Retina (tissue), 1 donor: ENCODE measurements at regions not wholly inside any gene's neighbourhood (a gene's known extent, or its start where the extent isn't known, plus 50 kb on each side); places are given as distances from the start of the nearest gene placed in this dataset.
"Not testable (repeated sequence)": the region's sequence is repeated elsewhere in the genome, so short reads cannot be mapped to it uniquely, and the experiment has no call there.

Source experiments
- DNase-seq: peaks from one replicate; pipeline ENCODE4 v3.0.0-alpha.2; 2016

DNA sequence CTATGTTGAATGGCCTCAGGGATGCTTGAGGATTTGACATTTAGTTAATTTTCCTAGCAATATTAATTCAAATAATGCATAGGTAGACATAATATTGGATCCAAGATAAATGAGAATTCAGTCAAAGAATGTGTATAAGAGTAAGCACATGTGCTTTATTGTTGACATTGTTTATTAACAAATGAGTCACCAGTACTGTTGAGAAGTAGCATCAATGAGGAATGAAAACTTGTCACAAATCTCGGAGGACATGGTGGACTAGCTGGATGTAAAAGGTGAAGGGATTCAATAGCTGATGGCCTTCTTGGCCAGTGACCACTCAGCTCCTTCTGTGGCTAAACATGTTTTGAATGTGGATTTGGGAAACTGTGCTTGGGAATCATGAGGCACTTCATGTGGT is 1137.0 kb downstream of the HACE1 start:
- no peak for DNase-seq

- DNase-seq, result no peak
Measured at GRCh38 chr6:103721923-103722322, 1137.8 kb downstream of the HACE1 start.

- no peak for DNase-seq
Measured at GRCh38 chr6:103720393-103720792, 1139.3 kb downstream of the HACE1 start.

- no peak for DNase-seq
Measured at GRCh38 chr6:103719545-103719944, 1140.2 kb downstream of the HACE1 start.

GRCh38 chr6:103715269-103715668 is 1144.5 kb downstream of the HACE1 start:
- DNase-seq, result no peak

- DNase-seq, result not testable (repeated sequence)
Measured at GRCh38 chr6:103709236-103709635, 1150.5 kb downstream of the HACE1 start.

DNA sequence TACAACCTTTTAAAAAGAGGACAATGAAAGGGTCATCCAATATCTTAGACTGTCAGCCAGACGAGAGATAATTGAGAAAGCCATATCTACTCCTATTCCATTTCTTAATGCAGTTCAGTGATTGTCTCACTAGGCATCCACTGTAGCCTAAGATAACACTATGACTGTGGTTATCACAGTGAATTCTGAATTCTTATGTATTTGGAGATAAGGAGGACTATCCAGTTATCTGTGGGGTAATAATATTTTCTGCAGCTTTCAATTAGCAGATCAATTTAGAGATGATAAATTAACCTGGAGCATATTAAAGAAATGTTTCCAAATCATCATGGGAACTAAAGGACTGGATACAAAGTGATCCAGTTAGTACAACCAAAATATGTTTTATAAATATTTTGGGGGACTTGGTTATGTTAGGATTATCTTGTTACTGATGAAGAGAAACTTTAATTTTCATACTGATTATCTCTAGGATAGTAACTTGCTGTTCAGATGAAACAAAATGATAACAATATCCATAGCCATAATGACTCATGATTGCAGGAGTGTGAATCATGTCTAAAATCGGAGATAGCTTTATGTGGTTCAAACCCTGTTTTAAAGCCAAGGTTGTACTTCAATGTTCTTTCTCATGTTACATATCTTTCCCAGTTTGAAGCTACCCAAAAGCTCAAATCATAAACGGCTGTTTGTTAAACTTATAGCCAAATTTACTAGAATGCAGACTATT is 1152.0 kb downstream of the HACE1 start:
- no peak for DNase-seq

DNA sequence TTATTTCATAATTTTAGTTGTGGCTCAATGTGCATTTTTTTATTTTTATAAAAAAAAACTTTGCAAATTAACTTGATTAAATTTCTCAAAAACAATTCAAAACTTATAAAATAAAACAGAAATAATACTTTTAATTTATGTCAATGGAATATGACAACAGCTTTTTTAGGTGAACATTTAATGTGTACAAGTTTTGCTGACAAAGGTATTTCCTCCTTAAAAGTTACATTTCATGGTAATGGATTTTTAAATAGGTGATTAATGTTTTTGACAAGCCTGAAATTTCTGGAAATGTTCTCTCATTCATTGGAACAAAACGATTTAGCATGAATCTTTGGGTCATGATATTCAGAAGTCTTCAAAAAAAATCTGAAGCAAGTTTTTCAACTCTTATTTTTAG is 1160.0 kb downstream of the HACE1 start:
- no peak for DNase-seq

DNA sequence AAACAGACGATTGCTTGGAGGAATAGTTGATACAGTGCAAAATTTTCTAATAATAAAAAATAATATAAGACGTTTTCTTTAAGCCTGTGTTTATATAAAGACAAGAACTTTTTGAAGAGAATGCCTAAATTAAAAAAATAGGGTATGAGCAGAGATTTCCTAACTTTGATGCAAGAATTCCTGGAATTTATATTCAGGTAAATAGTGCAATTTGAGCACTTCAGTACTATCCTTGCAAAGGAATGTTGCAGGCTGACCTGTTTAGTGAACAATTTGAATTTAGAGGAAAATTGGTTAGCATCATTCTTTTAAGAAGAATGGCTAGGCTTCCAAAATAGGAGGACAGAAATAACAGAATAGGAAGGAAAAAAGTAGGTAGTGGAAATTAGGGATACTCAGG is 1172.3 kb downstream of the HACE1 start:
- DNase-seq, result no peak

DNA sequence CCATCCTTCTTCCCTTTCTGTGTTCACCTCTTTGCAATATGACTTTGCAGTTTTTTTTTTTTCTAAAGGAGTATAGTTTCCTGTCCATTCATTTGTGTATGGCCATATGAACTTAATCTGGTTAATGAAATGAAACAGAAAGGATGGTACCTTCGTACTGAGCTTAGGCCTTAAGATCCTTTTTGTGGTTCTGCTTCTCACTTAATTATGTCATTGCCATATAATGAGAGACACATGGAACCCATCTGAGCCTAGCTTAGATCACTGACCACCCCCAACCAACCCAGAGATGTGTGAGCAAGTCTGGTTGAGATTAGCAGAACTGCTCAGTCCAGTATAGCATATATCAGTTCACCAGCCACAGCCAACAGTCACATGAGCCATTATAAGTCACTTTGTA is 1179.6 kb downstream of the HACE1 start:
- no peak for DNase-seq

- no peak for DNase-seq
Measured at GRCh38 chr6:103677290-103677689, 1182.4 kb downstream of the HACE1 start.

- DNase-seq, result no peak
Measured at GRCh38 chr6:103675807-103676406, 1183.8 kb downstream of the HACE1 start.

DNA sequence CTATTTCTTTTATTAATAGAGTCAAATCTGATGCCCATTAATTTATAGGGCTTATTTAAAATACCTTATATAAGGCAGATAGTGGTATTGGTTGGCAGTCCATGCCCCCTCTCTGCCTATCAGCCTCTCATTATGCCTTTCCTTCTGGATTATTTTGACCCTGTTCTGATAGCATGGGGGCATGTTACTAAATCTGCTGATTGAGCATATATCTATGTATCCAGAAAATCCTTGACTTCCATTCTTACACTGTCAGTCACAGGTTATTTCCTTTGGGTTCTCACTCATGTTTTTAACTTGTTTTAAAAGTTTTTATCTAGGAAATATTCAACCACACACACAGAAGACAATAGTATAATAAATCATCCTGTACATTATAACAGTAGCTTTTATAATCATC is 1184.9 kb downstream of the HACE1 start:
- DNase-seq, result no peak

DNA sequence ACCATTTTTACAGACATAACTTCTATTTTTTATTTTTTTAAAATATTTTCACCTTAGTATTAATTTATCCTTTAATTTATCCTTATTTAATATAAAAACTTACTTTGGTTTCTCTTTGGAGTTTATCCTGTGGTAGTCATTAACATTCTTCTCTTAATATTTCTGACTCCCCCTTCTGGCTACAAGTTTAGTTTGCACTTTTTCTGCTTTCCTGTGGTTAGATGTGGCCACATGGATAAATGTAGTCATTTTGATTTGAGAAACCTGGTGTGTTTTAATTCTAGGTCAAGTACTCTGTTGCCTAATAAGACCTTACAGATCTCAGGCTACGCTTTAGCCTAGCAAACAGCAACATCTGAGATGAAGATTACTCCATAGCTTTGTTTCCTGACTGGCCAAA is 1187.5 kb downstream of the HACE1 start:
- DNase-seq, result no peak

DNA sequence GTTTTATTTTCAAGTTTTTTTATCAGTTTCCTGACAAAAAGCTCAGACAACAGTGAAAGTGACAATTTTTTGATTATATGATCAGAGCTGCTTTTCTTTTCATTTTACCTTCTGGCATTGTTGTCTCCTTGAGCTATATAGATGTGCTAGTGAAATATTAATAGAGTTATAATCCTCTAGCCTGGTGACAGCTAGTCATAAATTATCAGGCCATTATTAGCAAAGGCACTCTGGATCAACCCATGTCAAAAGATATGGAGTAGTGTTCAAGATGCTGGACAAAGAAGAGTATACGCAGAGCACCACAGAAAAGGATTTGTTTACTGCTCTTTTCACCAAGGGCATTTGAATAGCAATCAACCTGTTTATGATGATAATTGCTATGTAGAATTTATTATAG is 1230.1 kb downstream of the HACE1 start:
- DNase-seq, result no peak

DNA sequence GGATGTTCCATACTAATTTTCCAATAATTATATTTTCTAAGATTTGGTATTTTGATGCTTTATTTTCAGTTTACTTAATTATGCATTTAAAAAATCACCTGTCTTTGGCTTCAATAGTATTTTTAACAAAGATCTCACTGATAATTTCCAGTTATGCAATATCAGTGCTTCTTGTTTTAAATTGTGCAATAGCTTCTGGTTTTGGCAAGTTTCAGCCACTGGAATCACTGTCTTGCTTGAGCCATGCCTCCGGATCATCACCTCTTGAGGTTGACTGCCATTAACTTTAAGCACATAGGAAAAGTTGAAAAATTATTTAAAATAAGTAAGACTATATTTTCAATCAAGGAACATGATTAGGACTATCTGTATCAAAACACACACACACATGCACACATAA is 1242.1 kb downstream of the HACE1 start:
- no peak for DNase-seq

- no peak for DNase-seq
Measured at GRCh38 chr6:103587722-103588121, 1272.0 kb downstream of the HACE1 start.

DNA sequence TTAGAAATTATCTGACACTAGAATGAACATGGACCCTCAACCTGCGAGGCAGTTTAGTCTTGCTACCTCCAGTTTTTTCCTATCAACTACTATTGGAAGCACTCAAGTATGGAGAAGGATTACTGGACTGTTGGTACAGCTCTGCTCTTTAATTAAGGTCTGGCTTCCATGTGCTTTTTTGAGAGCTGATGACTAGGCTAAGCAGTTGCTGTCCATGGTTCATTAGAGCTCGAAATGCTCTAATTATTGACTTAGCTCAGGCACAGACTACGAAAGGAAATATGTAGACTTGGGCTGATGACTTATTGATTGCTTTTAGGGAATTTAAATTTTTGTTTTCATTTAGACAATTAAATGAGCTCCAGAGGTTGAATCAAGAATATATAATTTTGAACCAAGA is 1281.6 kb downstream of the HACE1 start:
- no peak for DNase-seq

DNA sequence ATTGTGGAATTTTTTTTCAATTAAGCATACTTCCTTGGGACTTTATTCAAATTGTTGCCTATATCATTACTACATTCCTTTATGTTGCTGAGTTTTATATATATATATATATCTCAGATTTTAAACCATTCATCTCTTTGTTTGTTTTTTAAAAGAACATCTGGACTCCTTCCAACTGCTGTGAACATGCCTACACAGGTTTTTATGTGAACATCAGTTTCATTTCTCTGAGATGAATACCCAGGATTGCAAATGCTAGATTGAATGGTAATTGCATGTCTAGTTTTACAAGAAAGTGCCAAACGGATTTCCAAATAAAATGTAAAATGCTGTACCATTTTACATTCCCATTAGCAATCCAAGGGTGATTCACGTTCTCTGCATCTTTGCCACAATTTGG is 1289.3 kb downstream of the HACE1 start:
- DNase-seq, result no peak

- DNase-seq, result no peak
Measured at GRCh38 chr6:103554911-103555310, 1304.8 kb downstream of the HACE1 start.

GRCh38 chr6:103538381-103538780 is 1321.3 kb downstream of the HACE1 start:
- DNase-seq, result no peak

DNA sequence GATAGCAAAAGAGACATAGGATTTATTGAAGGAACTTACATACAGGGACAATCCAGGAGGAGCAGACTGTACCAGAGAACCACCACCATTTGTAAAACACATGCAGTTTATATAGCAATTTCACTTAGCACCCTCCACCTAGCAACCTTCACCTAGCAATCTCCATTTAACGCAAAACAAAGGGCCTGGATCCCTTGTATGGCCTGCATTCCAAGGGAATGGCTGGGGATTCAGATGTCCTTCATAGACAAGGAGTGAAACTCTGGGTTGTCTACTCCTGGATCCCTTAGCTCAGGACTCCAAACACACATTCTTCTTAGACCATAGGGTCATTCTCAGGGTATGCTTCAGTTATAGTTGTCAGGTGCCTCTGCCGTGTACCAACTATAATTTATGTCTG is 1324.9 kb downstream of the HACE1 start:
- no peak for DNase-seq

- no peak for DNase-seq
Measured at GRCh38 chr6:103534095-103534494, 1325.6 kb downstream of the HACE1 start.

- DNase-seq, result no peak
Measured at GRCh38 chr6:103522045-103522444, 1337.7 kb downstream of the HACE1 start.

- DNase-seq, result no peak
Measured at GRCh38 chr6:103516336-103516735, 1343.4 kb downstream of the HACE1 start.
